ENCODE measurements at regions not wholly inside any gene's neighbourhood (a gene's known extent, or its start where the extent isn't known, plus 50 kb on each side); places are given as distances from the start of the nearest gene placed in this dataset.

DNA sequence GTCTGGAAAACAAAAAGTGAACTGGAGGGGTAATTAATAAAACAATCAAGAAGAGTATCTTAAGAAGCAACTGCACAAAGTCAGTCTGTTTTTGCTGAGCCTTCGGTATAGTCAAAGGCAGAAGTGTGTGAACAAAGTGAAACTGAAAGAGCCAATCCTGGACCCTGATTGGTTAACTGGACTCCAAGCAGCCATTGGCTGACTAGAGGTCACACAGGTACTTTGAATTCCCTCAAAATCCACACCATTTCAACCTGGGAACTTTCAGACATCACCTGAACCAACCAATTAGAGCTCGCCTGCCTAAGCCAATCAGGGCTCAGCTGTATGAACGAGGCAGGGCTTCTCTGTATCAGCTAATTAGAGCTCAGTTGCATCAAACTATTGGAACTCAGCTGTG lies 286.7 kb downstream of the TLE4 start (continued):
- TF ChIP-seq, protein P1, sequence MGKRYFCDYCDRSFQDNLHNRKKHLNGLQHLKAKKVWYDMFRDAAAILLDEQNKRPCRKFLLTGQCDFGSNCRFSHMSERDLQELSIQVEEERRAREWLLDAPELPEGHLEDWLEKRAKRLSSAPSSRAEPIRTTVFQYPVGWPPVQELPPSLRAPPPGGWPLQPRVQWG (CRISPR knock-in tag; IDR thresholded peaks at IDR 0.05; ENCODE audit: borderline replicate concordance, low read depth), result no peak

DNA sequence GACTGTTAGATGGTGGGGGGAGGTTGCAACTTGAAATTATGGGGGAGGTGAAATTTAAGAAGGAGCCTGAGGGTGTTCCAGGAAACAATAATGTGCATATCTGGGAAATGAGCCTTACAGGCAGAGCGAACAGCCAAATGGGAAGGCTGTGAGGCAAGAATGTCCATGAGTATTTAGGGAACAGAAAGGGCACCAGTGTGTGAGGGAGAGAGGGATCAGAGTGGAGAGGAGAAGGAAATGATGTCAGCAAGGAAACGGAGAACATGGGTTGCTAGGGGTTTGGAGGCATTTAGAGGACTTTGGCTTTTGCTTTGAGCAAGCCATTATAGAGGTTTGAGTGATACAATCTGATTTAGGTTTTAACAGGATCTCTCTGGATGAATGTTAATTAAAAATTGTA lies 285.4 kb downstream of the TLE4 start:
- Histone ChIP-seq H3K27ac (ENCODE audit: extremely low read length, insufficient read depth, low read length) (no peak overlapping the region), H3K79me2 (ENCODE audit: insufficient read depth, low read length) (no peaks in the 10 kb centered on the region), H3K9me3 (ENCODE audit: low read length) (peaks cover 7% of the 10 kb centered on the region), H3K4me1 (ENCODE audit: insufficient read depth, low read length) (no peaks in the 10 kb centered on the region), H2AFZ (ENCODE audit: low read length) (no peak overlapping the region), H3K4me2 (ENCODE audit: low read depth, low read length) (no peak overlapping the region), H3K36me3 (replicated peaks in 1 of 2; ENCODE audit: control insufficient read depth in 1 of 2, insufficient read depth in 2 of 2, low read length in 2 of 2) (no peaks in the 10 kb centered on the region), H3K9ac (ENCODE audit: insufficient read depth, low read depth, low read length) (no peak overlapping the region), H3K4me3 (replicated peaks in 1 of 3; ENCODE audit: insufficient read depth in 1 of 3, low read depth in 2 of 3, low read length in 3 of 3) (no peak overlapping the region), H4K20me1 (ENCODE audit: insufficient read depth, low read length) (no peaks in the 10 kb centered on the region), H3K27me3 (ENCODE audit: control insufficient read depth in 1 of 2, insufficient read depth in 2 of 2, low read length in 2 of 2) (no peaks in the 10 kb centered on the region)
- BruUV-seq (replicated peaks), result no TSS peak
- intact Hi-C loops (cut with micrococcal nuclease; ENCODE audit: unreplicated experiment) (no loop called here), in situ Hi-C loops (cut with HindIII; ENCODE audit: extremely low pct_ligation_motif_present, low pct_unique_long_range_greater_than_20kb) (no loop called here)
- POLR2A ChIA-PET, result no interaction called here
- CTCF ChIA-PET (ENCODE audit: low intra/inter-chr PET ratio, low total read pairs), result no interaction called here
- FAIRE-seq (no peak), ATAC-seq (no peak), DNase-seq (ENCODE audit: low spot score) (no peak)
- 7% methylated on average over 2 of the region's 2 CpGs for WGBS (ENCODE audit: low lambda C conversion rate)
- no peak for TF ChIP-seq SRF (IDR thresholded peaks at IDR 0.05; ENCODE audit: low read depth, low read length)
- no peak for TF ChIP-seq TCF7 (IDR thresholded peaks at IDR 0.05; ENCODE audit: low read depth)
- TF ChIP-seq, protein P2, sequence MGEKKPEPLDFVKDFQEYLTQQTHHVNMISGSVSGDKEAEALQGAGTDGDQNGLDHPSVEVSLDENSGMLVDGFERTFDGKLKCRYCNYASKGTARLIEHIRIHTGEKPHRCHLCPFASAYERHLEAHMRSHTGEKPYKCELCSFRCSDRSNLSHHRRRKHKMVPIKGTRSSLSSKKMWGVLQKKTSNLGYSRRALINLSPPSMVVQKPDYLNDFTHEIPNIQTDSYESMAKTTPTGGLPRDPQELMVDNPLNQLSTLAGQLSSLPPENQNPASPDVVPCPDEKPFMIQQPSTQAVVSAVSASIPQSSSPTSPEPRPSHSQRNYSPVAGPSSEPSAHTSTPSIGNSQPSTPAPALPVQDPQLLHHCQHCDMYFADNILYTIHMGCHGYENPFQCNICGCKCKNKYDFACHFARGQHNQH (CRISPR knock-in tag; IDR thresholded peaks at IDR 0.05), result no peak
- TF ChIP-seq, protein P3, sequence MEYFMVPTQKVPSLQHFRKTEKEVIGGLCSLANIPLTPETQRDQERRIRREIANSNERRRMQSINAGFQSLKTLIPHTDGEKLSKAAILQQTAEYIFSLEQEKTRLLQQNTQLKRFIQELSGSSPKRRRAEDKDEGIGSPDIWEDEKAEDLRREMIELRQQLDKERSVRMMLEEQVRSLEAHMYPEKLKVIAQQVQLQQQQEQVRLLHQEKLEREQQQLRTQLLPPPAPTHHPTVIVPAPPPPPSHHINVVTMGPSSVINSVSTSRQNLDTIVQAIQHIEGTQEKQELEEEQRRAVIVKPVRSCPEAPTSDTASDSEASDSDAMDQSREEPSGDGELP (IDR thresholded peaks at IDR 0.05; ENCODE audit: borderline replicate concordance, low read depth), result no peak

DNA sequence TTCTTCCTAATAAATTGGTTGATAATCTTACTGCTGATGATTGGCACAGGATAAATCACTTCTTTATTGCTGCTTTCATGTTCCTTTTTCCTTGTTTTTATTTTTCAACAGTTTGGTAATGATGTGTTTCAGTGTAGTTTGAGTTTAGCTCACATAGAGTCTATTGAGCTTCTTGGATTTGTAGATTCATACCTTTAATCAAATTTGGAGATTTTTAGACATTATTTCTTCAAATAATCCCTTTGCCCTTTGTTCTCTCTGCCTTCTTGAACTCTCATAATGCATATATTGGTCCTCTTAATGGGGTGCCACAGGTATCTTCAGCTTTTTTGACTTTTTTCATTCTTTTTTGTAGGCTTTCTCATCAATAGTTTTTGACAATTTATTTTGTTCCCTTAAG lies 275.3 kb downstream of the TLE4 start:
- H3K9ac ChIP-seq (ENCODE audit: insufficient read depth, low read depth, low read length), result no peak overlapping the region
- in situ Hi-C loops (cut with HindIII; ENCODE audit: extremely low pct_ligation_motif_present, low pct_unique_long_range_greater_than_20kb) (no loop called here), intact Hi-C loops (cut with micrococcal nuclease; ENCODE audit: unreplicated experiment) (no loop called here)
- H3K27ac ChIP-seq (ENCODE audit: extremely low read length, insufficient read depth, low read length), result no peak overlapping the region
- CTCF ChIA-PET (ENCODE audit: low intra/inter-chr PET ratio, low total read pairs), result no interaction called here
- BruUV-seq (replicated peaks), result no TSS peak
- ATAC-seq (no peak), DNase-seq (ENCODE audit: low spot score) (no peak), FAIRE-seq (no peak)
- peaks cover 74% of the 10 kb centered on the region for H3K9me3 ChIP-seq (ENCODE audit: low read length)
- H4K20me1 ChIP-seq (ENCODE audit: insufficient read depth, low read length), result no peaks in the 10 kb centered on the region
- H3K4me1 ChIP-seq (ENCODE audit: insufficient read depth, low read length), result no peaks in the 10 kb centered on the region
- H3K36me3 ChIP-seq (replicated peaks in 1 of 2; ENCODE audit: control insufficient read depth in 1 of 2, insufficient read depth in 2 of 2, low read length in 2 of 2), result no peaks in the 10 kb centered on the region
- POLR2A ChIA-PET, result no interaction called here
- no peak overlapping the region for H3K4me2 ChIP-seq (ENCODE audit: low read depth, low read length)
- TF ChIP-seq RARG (CRISPR knock-in tag; IDR thresholded peaks at IDR 0.05; ENCODE audit: low read depth), result no peak
- TF ChIP-seq ZNF792 (CRISPR knock-in tag; IDR thresholded peaks at IDR 0.05), result no peak
- H3K79me2 ChIP-seq (ENCODE audit: insufficient read depth, low read length), result no peaks in the 10 kb centered on the region
- H2AFZ ChIP-seq (ENCODE audit: low read length), result no peak overlapping the region
- H3K4me3 ChIP-seq (replicated peaks in 1 of 3; ENCODE audit: insufficient read depth in 1 of 3, low read depth in 2 of 3, low read length in 3 of 3), result no peak overlapping the region
- H3K27me3 ChIP-seq (ENCODE audit: control insufficient read depth in 1 of 2, insufficient read depth in 2 of 2, low read length in 2 of 2), result no peaks in the 10 kb centered on the region
